ENCODE measurements at regions not wholly inside any gene's neighbourhood (a gene's known extent, or its start where the extent isn't known, plus 50 kb on each side); places are given as distances from the start of the nearest gene placed in this dataset.

DNA sequence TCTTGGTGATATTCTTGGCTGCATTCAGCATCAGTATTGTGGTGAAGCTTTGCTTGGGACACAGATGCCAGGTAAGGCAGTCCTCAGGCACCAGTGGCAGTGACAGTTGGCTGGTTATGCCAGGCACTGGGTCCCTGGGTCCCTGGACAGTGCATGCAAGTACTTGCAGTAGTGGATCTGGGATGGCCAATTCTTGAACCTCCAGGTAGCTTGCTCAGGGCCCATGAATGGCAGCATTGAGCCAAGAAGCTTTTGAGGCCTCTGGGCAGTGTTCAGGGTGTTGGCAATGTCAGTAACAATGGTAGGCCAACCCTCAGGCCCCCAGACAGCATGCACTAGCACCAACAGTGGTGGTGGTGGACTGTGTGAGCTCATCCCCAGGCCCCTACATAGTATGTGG, 106.8 kb upstream of the ANXA10 start:
- TF ChIP-seq, protein P1, sequence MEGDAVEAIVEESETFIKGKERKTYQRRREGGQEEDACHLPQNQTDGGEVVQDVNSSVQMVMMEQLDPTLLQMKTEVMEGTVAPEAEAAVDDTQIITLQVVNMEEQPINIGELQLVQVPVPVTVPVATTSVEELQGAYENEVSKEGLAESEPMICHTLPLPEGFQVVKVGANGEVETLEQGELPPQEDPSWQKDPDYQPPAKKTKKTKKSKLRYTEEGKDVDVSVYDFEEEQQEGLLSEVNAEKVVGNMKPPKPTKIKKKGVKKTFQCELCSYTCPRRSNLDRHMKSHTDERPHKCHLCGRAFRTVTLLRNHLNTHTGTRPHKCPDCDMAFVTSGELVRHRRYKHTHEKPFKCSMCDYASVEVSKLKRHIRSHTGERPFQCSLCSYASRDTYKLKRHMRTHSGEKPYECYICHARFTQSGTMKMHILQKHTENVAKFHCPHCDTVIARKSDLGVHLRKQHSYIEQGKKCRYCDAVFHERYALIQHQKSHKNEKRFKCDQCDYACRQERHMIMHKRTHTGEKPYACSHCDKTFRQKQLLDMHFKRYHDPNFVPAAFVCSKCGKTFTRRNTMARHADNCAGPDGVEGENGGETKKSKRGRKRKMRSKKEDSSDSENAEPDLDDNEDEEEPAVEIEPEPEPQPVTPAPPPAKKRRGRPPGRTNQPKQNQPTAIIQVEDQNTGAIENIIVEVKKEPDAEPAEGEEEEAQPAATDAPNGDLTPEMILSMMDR (IDR thresholded peaks at IDR 0.05) = no peak
- no peak for TF ChIP-seq POLR2A (IDR thresholded peaks at IDR 0.05)

Data from heart left ventricle (tissue), 13 donors.